Loucy (cell line): ENCODE measurements at regions not wholly inside any gene's neighbourhood (a gene's known extent, or its start where the extent isn't known, plus 50 kb on each side); places are given as distances from the start of the nearest gene placed in this dataset.

Experiments
- H2AFZ ChIP-seq: fragments of 200-600 bp; sonication (generic); 2 replicates; pipeline ENCODE4 v1.6.0; 2016; ENCODE audit warnings: antibody characterized with exemption, mild to moderate bottlenecking, low read length, moderate library complexity
- H3F3A ChIP-seq: fragments of 200-600 bp; 2 replicates; pipeline ENCODE4 v1.6.0; 2016; ENCODE audit warnings: antibody characterized with exemption, low read depth, mild to moderate bottlenecking
- H3K27me3 ChIP-seq: fragments of 200-600 bp; sonication (generic); 2 replicates; pipeline ENCODE4 v1.6.1; 2014; ENCODE audit warnings: low read length, mild to moderate bottlenecking; ENCODE audit not compliant: insufficient read depth, poor library complexity, severe bottlenecking
- H3K36me3 ChIP-seq: fragments of 200-600 bp; sonication (generic); 2 replicates; pipeline ENCODE4 v1.6.1; 2016; ENCODE audit warnings: low read length; ENCODE audit not compliant: insufficient read depth
- H3K4me1 ChIP-seq: fragments of 200-600 bp; sonication (generic); 2 replicates; pipeline ENCODE4 v1.5.1; 2014; ENCODE audit warnings: low read length, mild to moderate bottlenecking; ENCODE audit not compliant: insufficient read depth, poor library complexity, severe bottlenecking
- H3K4me2 ChIP-seq: fragments of 200-600 bp; sonication (generic); 2 replicates; pipeline ENCODE4 v1.6.0; 2014; ENCODE audit warnings: antibody characterized with exemption, low read length, low read depth, mild to moderate bottlenecking; ENCODE audit not compliant: poor library complexity, severe bottlenecking
- H3K4me3 ChIP-seq: fragments of 200-600 bp; sonication (generic); 2 replicates; pipeline ENCODE4 v1.5.1; 2014; ENCODE audit warnings: low read length, mild to moderate bottlenecking, mixed read lengths; ENCODE audit not compliant: poor library complexity, severe bottlenecking
- H3K79me2 ChIP-seq: fragments of 200-600 bp; sonication (generic); 2 replicates; pipeline ENCODE4 v1.6.1; 2014; ENCODE audit warnings: low read length; ENCODE audit not compliant: insufficient read depth
- H3K9ac ChIP-seq: fragments of 200-600 bp; sonication (generic); 2 replicates; pipeline ENCODE4 v1.6.0; 2014; ENCODE audit warnings: mild to moderate bottlenecking, low read depth, low read length, moderate library complexity; ENCODE audit not compliant: poor library complexity, severe bottlenecking
- H3K9me2 ChIP-seq: fragments of 200-600 bp; sonication (generic); replicated peaks from 2 replicates; pipeline ENCODE4 v1.6.1; 2016; ENCODE audit warnings: low read depth, low read length, mixed read lengths
- H3K9me3 ChIP-seq: fragments of 200-600 bp; sonication (generic); 2 replicates; pipeline ENCODE4 v1.6.1; 2014; ENCODE audit warnings: mild to moderate bottlenecking, antibody characterized with exemption, low read length, low read depth; ENCODE audit not compliant: insufficient read depth
- H4K20me1 ChIP-seq: fragments of 200-600 bp; sonication (generic); 2 replicates; pipeline ENCODE4 v1.6.0; 2014; ENCODE audit warnings: antibody characterized with exemption, low read length, mild to moderate bottlenecking; ENCODE audit not compliant: insufficient read depth, poor library complexity, severe bottlenecking
- CTCF ChIP-seq: fragments of 200-600 bp; sonication (generic); conservative IDR thresholded peaks from 2 replicates; pipeline ENCODE4 v1.5.1; 2014; ENCODE audit warnings: mild to moderate bottlenecking, antibody characterized with exemption, low read length
- EZH2phosphoT487 ChIP-seq: fragments of 200-600 bp; IDR thresholded peaks from 2 replicates; pipeline ENCODE4 v1.6.1; 2018; ENCODE audit warnings: antibody characterized with exemption, mild to moderate bottlenecking, moderate library complexity, borderline replicate concordance

DNA sequence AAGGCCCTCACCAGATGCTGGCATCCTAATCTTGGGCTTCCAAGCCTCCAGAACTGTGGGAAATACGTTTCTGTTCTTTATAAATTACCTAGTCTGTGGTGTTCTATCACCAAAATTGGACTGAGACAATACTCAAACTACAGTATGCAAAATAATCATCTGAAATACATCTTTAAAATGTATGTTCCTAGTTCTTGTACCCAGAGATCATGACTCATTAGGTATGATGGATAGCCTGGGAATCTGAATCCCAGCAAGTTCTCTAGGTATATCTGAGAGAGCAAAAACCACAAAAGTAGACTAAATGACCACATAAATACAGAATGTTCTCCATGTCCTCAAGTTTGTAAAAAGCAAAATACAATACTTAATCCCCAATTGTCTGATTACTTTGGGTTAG, 166.3 kb downstream of the YIPF5 start:
- no peak overlapping the region for H2AFZ ChIP-seq
- no peaks in the 10 kb centered on the region for H3K4me1 ChIP-seq
- H3K4me2 ChIP-seq = no peak overlapping the region
- no peak overlapping the region for H3K4me3 ChIP-seq
- H3K9me3 ChIP-seq = no peaks in the 10 kb centered on the region
- H3K9ac ChIP-seq = no peak overlapping the region
- H3K36me3 ChIP-seq = no peaks in the 10 kb centered on the region
- H3F3A ChIP-seq = no peaks in the 10 kb centered on the region
- H4K20me1 ChIP-seq = no peaks in the 10 kb centered on the region
- no peaks in the 10 kb centered on the region for H3K27me3 ChIP-seq
- H3K79me2 ChIP-seq = no peaks in the 10 kb centered on the region
- no peaks in the 10 kb centered on the region for H3K9me2 ChIP-seq
- no peak for TF ChIP-seq EZH2phosphoT487
- TF ChIP-seq CTCF = no peak

DNA sequence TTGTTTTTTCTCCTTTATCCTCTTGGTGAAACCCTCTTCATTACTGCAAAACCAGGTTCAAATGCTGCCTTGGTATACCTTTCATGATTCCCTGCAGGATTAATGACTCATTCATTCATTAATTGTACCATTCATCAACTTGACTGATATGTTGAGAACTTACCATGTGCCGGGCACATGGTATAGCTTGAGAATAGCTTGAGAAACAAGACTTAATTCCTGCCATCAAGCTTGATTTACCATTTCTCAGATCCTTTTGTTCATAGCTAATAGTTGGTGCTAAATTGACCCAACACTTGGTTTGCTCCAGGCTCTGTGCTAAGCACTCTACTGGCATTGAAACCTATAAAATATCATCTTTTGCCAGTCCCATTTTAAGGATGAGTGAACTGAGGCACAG, 165.7 kb downstream of the YIPF5 start:
- H3K9me3 ChIP-seq = no peaks in the 10 kb centered on the region
- H3F3A ChIP-seq = no peaks in the 10 kb centered on the region
- H3K4me1 ChIP-seq = no peaks in the 10 kb centered on the region
- no peaks in the 10 kb centered on the region for H3K36me3 ChIP-seq
- no peaks in the 10 kb centered on the region for H3K27me3 ChIP-seq
- no peaks in the 10 kb centered on the region for H3K79me2 ChIP-seq
- TF ChIP-seq CTCF (no peak), EZH2phosphoT487 (no peak)
- no peak overlapping the region for H3K4me2 ChIP-seq
- no peak overlapping the region for H3K4me3 ChIP-seq
- no peaks in the 10 kb centered on the region for H3K9me2 ChIP-seq
- H2AFZ ChIP-seq = no peak overlapping the region
- H4K20me1 ChIP-seq = no peaks in the 10 kb centered on the region
- H3K9ac ChIP-seq = no peak overlapping the region

DNA sequence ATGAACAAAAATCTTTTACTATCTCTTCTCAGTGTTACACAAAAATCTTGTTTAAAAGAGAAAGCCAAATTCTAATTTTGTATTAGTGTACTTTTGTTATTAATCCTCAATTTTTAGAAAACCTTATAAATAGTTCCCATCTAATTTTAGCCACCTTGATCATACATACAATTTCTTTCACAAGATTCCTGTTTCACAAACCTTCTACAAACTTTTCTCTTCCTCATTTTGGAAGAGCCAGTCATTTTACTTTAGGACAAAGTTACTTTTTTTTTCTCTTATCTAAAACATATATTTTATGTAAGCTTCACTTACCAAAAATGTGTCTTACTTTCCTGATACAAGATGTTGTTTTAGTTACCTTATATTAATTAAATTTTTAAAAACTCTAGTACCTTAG, 161.3 kb downstream of the YIPF5 start:
- H3K79me2 ChIP-seq = no peaks in the 10 kb centered on the region
- no peaks in the 10 kb centered on the region for H3K9me3 ChIP-seq
- no peaks in the 10 kb centered on the region for H3K4me1 ChIP-seq
- H3K4me2 ChIP-seq = no peak overlapping the region
- H3K27me3 ChIP-seq = no peaks in the 10 kb centered on the region
- H3K4me3 ChIP-seq = no peak overlapping the region
- H3K9ac ChIP-seq = no peak overlapping the region
- TF ChIP-seq CTCF = no peak
- TF ChIP-seq EZH2phosphoT487 = no peak
- no peak overlapping the region for H2AFZ ChIP-seq
- no peaks in the 10 kb centered on the region for H3F3A ChIP-seq
- H4K20me1 ChIP-seq = no peaks in the 10 kb centered on the region
- no peaks in the 10 kb centered on the region for H3K9me2 ChIP-seq
- H3K36me3 ChIP-seq = no peaks in the 10 kb centered on the region
